ENCODE measurements at regions not wholly inside any gene's neighbourhood (a gene's known extent, or its start where the extent isn't known, plus 50 kb on each side); places are given as distances from the start of the nearest gene placed in this dataset.
A peak's percentile ranks its signal among the peaks of the same experiment; 100 is the strongest.

GRCh38 chr18:71125581-71125980 lies 836.7 kb downstream of the SOCS6 start:
- no peak for TF ChIP-seq CTCF (IDR thresholded peaks at IDR 0.05)
- no peaks in the 10 kb centered on the region for H3K27me3 ChIP-seq
- no peaks in the 10 kb centered on the region for H3K36me3 ChIP-seq
- DNase-seq (no peak), ATAC-seq (no peak)
- H3K4me3 ChIP-seq: no peak overlapping the region
- peaks cover 0 to 23% of the 10 kb centered on the region in 2 donors for H3K9me3 ChIP-seq
- H3K27ac ChIP-seq: no peak overlapping the region
- intact Hi-C loops (cut with DNase I): no loop called here
- H3K4me1 ChIP-seq: no peaks in the 10 kb centered on the region

GRCh38 chr18:71116535-71116934 lies 827.7 kb downstream of the SOCS6 start:
- intact Hi-C loops (cut with DNase I): no loop called here
- peak in 1 of 4 donors; percentile 8 for DNase-seq
- no peak overlapping the region for H3K4me3 ChIP-seq
- H3K9me3 ChIP-seq: peaks cover 0 to 22% of the 10 kb centered on the region in 2 donors
- H3K27me3 ChIP-seq: no peaks in the 10 kb centered on the region
- TF ChIP-seq CTCF (IDR thresholded peaks at IDR 0.05): no peak
- no peak for ATAC-seq
- H3K27ac ChIP-seq: no peak overlapping the region
- no peaks in the 10 kb centered on the region for H3K4me1 ChIP-seq
- no peaks in the 10 kb centered on the region for H3K36me3 ChIP-seq

- no peak for TF ChIP-seq CTCF (IDR thresholded peaks at IDR 0.05)
- no peak for DNase-seq
- no peak for ATAC-seq
- peaks cover 0 to 9% of the 10 kb centered on the region in 2 donors for H3K9me3 ChIP-seq
- H3K36me3 ChIP-seq: no peaks in the 10 kb centered on the region
- H3K4me1 ChIP-seq: no peaks in the 10 kb centered on the region
- H3K27ac ChIP-seq: no peak overlapping the region
- intact Hi-C loops (cut with DNase I): no loop called here
- no peak overlapping the region for H3K4me3 ChIP-seq
- no peaks in the 10 kb centered on the region for H3K27me3 ChIP-seq
These were observed 826.4 kb downstream of the SOCS6 start for GRCh38 chr18:71115261-71115660.

DNA sequence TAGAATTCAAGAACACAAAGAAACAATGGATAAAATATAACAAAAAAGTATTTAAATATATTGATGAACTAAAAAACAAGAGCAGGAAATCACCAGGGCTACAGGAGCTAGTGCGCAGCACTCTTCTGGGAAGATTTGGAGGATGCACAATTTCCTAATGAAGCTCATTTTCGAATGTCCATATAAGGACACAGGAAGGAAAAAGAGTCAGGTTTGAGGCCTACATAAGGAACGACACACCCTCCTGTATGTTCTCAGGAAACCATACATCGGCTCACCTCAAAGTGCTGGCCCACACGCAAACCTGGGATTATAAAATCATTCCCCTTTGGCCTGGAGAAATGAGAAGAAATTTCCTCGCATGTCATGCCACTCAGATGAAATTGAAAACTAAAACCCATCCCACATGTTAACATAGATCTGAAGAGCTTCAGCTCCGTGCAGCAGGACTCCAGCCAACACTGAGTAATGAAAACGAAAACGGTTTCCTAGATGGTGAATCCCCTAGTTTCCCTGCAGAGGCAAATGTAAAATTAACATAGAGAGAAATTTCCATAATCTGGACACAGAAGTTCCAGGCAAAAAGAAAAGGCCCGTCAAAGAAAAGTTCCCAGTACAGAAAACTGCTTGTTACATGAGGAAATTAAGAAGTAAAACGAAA lies 825.8 kb downstream of the SOCS6 start:
- peaks cover 0 to 8% of the 10 kb centered on the region in 2 donors for H3K9me3 ChIP-seq
- no peak for TF ChIP-seq CTCF (IDR thresholded peaks at IDR 0.05)
- no peaks in the 10 kb centered on the region for H3K4me1 ChIP-seq
- no peak for DNase-seq
- no peaks in the 10 kb centered on the region for H3K36me3 ChIP-seq
- no peak overlapping the region for H3K4me3 ChIP-seq
- no peak for ATAC-seq
- intact Hi-C loops (cut with DNase I): no loop called here
- H3K27me3 ChIP-seq: no peaks in the 10 kb centered on the region
- no peak overlapping the region for H3K27ac ChIP-seq

- Histone ChIP-seq H3K27me3 (no peaks in the 10 kb centered on the region), H3K4me1 (no peaks in the 10 kb centered on the region), H3K4me3 (no peak overlapping the region), H3K9me3 (no peaks in the 10 kb centered on the region), H3K27ac (no peak overlapping the region), H3K36me3 (no peaks in the 10 kb centered on the region)
- ATAC-seq (no peak), DNase-seq (no peak)
- no peak for TF ChIP-seq CTCF (IDR thresholded peaks at IDR 0.05)
- intact Hi-C loops (cut with DNase I): no loop called here
These were observed 818.4 kb downstream of the SOCS6 start for GRCh38 chr18:71107244-71107643.

Measured in left lung (tissue), 4 donors.